ENCODE measurements at regions not wholly inside any gene's neighbourhood (a gene's known extent, or its start where the extent isn't known, plus 50 kb on each side); places are given as distances from the start of the nearest gene placed in this dataset.
"Not testable (repeated sequence)": the region's sequence is repeated elsewhere in the genome, so short reads cannot be mapped to it uniquely, and the experiment has no call there.

DNA sequence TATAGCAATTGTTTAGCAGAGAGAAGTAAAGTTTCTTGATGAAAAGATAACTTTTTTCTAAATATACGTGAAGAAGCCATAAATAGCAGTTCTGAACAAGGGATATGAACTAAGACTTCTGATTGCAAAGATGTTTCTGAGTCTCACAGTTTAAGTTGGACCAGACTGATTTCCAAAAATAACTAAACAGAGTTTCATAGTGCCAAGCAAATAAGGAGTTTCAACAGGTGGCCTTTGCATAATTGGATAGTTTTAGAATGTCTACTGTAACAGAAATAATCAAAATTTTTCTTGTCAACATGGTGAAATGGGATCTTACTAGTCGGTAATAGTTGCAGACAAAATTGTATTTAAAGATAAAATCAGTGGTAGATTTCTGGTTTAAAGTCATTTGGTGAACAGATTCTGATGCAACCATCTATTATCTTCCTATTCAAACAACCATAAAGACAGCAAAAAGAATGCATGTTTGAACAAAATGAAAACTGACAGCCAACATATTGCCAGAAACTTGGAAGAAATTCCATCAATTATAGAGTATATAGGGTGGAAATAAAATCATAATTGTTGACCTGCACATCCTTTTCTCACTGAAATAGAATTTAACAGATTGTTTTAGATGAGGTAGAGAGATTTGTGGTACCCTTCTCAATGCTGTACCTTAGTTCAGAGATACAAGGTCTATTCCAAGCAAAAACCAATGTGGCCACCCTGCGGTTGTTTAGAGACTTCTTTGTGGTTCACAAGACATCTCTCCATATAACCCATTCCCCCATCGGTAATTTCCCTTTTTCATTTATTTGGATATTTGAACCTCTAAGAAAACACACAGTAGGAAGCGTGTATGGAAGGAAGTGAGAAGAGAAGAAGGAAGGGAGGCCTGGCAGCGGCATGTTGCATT, 275.3 kb downstream of the COG6 start:
- H2AFZ ChIP-seq (ENCODE audit: low read length), result no peak overlapping the region
- no peaks in the 10 kb centered on the region for H3K27me3 ChIP-seq (ENCODE audit: control insufficient read depth, insufficient read depth, low read length)
- H3K9ac ChIP-seq (ENCODE audit: insufficient read depth, low read length), result no peak overlapping the region
- no peaks in the 10 kb centered on the region for H3K79me2 ChIP-seq (ENCODE audit: control insufficient read depth, insufficient read depth, low read length)
- H4K20me1 ChIP-seq (ENCODE audit: control insufficient read depth, extremely low read depth, insufficient read depth, low read length), result no peaks in the 10 kb centered on the region
- H3K4me2 ChIP-seq (ENCODE audit: extremely low read depth, insufficient read depth, low read length), result no peak overlapping the region
- TF ChIP-seq CTCF (conservative IDR thresholded peaks at IDR 0.05 in 1 of 2, IDR thresholded peaks at IDR 0.05 in 1 of 2; ENCODE audit: low read depth in 1 of 2, low read length in 2 of 2) (no peak), EZH2 (IDR thresholded peaks at IDR 0.05; ENCODE audit: low read length, missing control alignments) (no peak)
- no peaks in the 10 kb centered on the region for H3K9me3 ChIP-seq (ENCODE audit: control insufficient read depth, insufficient read depth, low read depth, low read length)
- H3K4me3 ChIP-seq (replicated peaks in 1 of 4; ENCODE audit: control extremely low read depth in 1 of 4, insufficient read depth in 1 of 4, low read depth in 3 of 4, low read length in 4 of 4), result no peak overlapping the region
- H3K27ac ChIP-seq (ENCODE audit: insufficient read depth, low read length), result no peak overlapping the region
- no peaks in the 10 kb centered on the region for H3K4me1 ChIP-seq (ENCODE audit: control insufficient read depth, extremely low read depth, insufficient read depth, low read length)
- no peak for DNase-seq (ENCODE audit: low read depth in 2 of 2)
- H3K36me3 ChIP-seq (ENCODE audit: control insufficient read depth, insufficient read depth, low read length), result no peaks in the 10 kb centered on the region

DNA sequence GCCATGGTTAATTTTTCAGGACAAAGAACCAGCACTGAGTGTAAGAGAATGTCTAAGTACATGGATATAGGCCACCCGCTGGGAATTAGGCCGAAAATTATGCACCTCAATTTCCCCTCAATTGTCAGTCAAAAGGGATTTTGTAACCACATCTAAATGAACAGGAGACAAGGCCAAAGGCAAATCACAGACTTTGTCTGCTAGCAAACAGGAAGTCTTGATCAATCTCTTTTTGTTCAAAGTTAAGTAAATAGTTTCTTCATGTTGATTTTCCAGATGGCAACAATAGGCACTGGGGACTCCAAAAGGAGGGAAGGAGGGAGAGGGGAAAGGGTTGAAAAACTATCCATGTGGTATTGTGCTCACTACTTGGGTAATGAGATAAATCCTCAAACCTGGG, 276.0 kb downstream of the COG6 start:
- H3K27ac ChIP-seq (ENCODE audit: insufficient read depth, low read length), result no peak overlapping the region
- no peak overlapping the region for H3K4me3 ChIP-seq (replicated peaks in 1 of 4; ENCODE audit: control extremely low read depth in 1 of 4, insufficient read depth in 1 of 4, low read depth in 3 of 4, low read length in 4 of 4)
- H3K4me2 ChIP-seq (ENCODE audit: extremely low read depth, insufficient read depth, low read length), result no peak overlapping the region
- no peaks in the 10 kb centered on the region for H3K27me3 ChIP-seq (ENCODE audit: control insufficient read depth, insufficient read depth, low read length)
- H2AFZ ChIP-seq (ENCODE audit: low read length), result no peak overlapping the region
- DNase-seq (ENCODE audit: low read depth in 2 of 2), result no peak
- no peaks in the 10 kb centered on the region for H4K20me1 ChIP-seq (ENCODE audit: control insufficient read depth, extremely low read depth, insufficient read depth, low read length)
- no peaks in the 10 kb centered on the region for H3K79me2 ChIP-seq (ENCODE audit: control insufficient read depth, insufficient read depth, low read length)
- no peak overlapping the region for H3K9ac ChIP-seq (ENCODE audit: insufficient read depth, low read length)
- H3K9me3 ChIP-seq (ENCODE audit: control insufficient read depth, insufficient read depth, low read depth, low read length), result no peaks in the 10 kb centered on the region
- no peak for TF ChIP-seq EZH2 (IDR thresholded peaks at IDR 0.05; ENCODE audit: low read length, missing control alignments)
- TF ChIP-seq CTCF (conservative IDR thresholded peaks at IDR 0.05 in 1 of 2, IDR thresholded peaks at IDR 0.05 in 1 of 2; ENCODE audit: low read depth in 1 of 2, low read length in 2 of 2), result no peak
- no peaks in the 10 kb centered on the region for H3K4me1 ChIP-seq (ENCODE audit: control insufficient read depth, extremely low read depth, insufficient read depth, low read length)
- no peaks in the 10 kb centered on the region for H3K36me3 ChIP-seq (ENCODE audit: control insufficient read depth, insufficient read depth, low read length)

GRCh38 chr13:39932514-39932913, 277.1 kb downstream of the COG6 start:
- not testable (repeated sequence) for H3K36me3 ChIP-seq (ENCODE audit: control insufficient read depth, insufficient read depth, low read length); H3K9me3 ChIP-seq (ENCODE audit: control insufficient read depth, insufficient read depth, low read depth, low read length); H3K4me3 ChIP-seq (replicated peaks in 1 of 4; ENCODE audit: control extremely low read depth in 1 of 4, insufficient read depth in 1 of 4, low read depth in 3 of 4, low read length in 4 of 4); DNase-seq (ENCODE audit: low read depth in 2 of 2); H2AFZ ChIP-seq (ENCODE audit: low read length); H3K9ac ChIP-seq (ENCODE audit: insufficient read depth, low read length); H3K4me1 ChIP-seq (ENCODE audit: control insufficient read depth, extremely low read depth, insufficient read depth, low read length); H4K20me1 ChIP-seq (ENCODE audit: control insufficient read depth, extremely low read depth, insufficient read depth, low read length); H3K4me2 ChIP-seq (ENCODE audit: extremely low read depth, insufficient read depth, low read length); H3K27me3 ChIP-seq (ENCODE audit: control insufficient read depth, insufficient read depth, low read length); H3K27ac ChIP-seq (ENCODE audit: insufficient read depth, low read length); H3K79me2 ChIP-seq (ENCODE audit: control insufficient read depth, insufficient read depth, low read length)

Data from fibroblast of lung (primary cell).